ENCODE measurements at regions not wholly inside any gene's neighbourhood (a gene's known extent, or its start where the extent isn't known, plus 50 kb on each side); places are given as distances from the start of the nearest gene placed in this dataset.

- no peak overlapping the region for H3K4me3 ChIP-seq (ENCODE audit: low read depth, low read length)
- no peak for TF ChIP-seq CTCF (IDR thresholded peaks at IDR 0.05; ENCODE audit: control insufficient read depth, extremely low read depth, insufficient read depth)
- no peak for DNase-seq (ENCODE audit: low read depth)
These were observed 96.4 kb downstream of the CYRIA start for GRCh38 chr2:16568998-16569784.

GRCh38 chr2:16566701-16567100 is 98.9 kb downstream of the CYRIA start:
- DNase-seq (ENCODE audit: low read depth): no peak
- no peak for TF ChIP-seq CTCF (IDR thresholded peaks at IDR 0.05; ENCODE audit: control insufficient read depth, extremely low read depth, insufficient read depth)
- no peak overlapping the region for H3K4me3 ChIP-seq (ENCODE audit: low read depth, low read length)

GRCh38 chr2:16565481-16565880 is 100.2 kb downstream of the CYRIA start:
- no peak overlapping the region for H3K4me3 ChIP-seq (ENCODE audit: low read depth, low read length)
- TF ChIP-seq CTCF (IDR thresholded peaks at IDR 0.05; ENCODE audit: control insufficient read depth, extremely low read depth, insufficient read depth): no peak
- DNase-seq (ENCODE audit: low read depth): no peak

- DNase-seq (ENCODE audit: low read depth): no peak
- TF ChIP-seq CTCF (IDR thresholded peaks at IDR 0.05; ENCODE audit: control insufficient read depth, extremely low read depth, insufficient read depth): no peak
- no peak overlapping the region for H3K4me3 ChIP-seq (ENCODE audit: low read depth, low read length)
These were observed 104.0 kb downstream of the CYRIA start for GRCh38 chr2:16561676-16562075.

GRCh38 chr2:16561251-16561650 is 104.4 kb downstream of the CYRIA start:
- H3K4me3 ChIP-seq (ENCODE audit: low read depth, low read length): no peak overlapping the region
- TF ChIP-seq CTCF (IDR thresholded peaks at IDR 0.05; ENCODE audit: control insufficient read depth, extremely low read depth, insufficient read depth): no peak
- DNase-seq (ENCODE audit: low read depth): no peak

GRCh38 chr2:16559278-16560067 is 106.2 kb downstream of the CYRIA start:
- H3K4me3 ChIP-seq (ENCODE audit: low read depth, low read length): no peak overlapping the region
- no peak for DNase-seq (ENCODE audit: low read depth)
- no peak for TF ChIP-seq CTCF (IDR thresholded peaks at IDR 0.05; ENCODE audit: control insufficient read depth, extremely low read depth, insufficient read depth)

All from LNCaP clone FGC (cell line).